ENCODE measurements at regions not wholly inside any gene's neighbourhood (a gene's known extent, or its start where the extent isn't known, plus 50 kb on each side); places are given as distances from the start of the nearest gene placed in this dataset.
"Not testable (repeated sequence)": the region's sequence is repeated elsewhere in the genome, so short reads cannot be mapped to it uniquely, and the experiment has no call there.

DNA sequence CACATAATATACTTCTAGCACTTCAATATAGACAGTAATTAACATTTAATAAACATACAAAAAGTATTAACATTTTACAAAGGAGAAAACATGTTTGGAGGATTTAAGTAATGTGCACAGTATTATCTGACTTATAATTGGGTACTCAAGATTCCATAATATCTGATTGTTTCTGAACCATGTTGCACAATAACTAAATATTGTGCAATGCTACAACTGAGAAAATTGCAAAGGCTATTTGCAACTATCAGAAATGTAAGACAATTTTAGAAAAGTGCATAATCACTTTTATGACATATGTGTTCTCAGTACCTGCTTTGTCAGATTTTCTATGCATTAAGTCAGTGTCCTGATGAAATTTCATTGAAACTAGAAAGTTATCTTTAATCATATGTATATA lies 934.6 kb downstream of the SOCS6 start:
- TF ChIP-seq, protein P1, sequence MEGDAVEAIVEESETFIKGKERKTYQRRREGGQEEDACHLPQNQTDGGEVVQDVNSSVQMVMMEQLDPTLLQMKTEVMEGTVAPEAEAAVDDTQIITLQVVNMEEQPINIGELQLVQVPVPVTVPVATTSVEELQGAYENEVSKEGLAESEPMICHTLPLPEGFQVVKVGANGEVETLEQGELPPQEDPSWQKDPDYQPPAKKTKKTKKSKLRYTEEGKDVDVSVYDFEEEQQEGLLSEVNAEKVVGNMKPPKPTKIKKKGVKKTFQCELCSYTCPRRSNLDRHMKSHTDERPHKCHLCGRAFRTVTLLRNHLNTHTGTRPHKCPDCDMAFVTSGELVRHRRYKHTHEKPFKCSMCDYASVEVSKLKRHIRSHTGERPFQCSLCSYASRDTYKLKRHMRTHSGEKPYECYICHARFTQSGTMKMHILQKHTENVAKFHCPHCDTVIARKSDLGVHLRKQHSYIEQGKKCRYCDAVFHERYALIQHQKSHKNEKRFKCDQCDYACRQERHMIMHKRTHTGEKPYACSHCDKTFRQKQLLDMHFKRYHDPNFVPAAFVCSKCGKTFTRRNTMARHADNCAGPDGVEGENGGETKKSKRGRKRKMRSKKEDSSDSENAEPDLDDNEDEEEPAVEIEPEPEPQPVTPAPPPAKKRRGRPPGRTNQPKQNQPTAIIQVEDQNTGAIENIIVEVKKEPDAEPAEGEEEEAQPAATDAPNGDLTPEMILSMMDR (IDR thresholded peaks at IDR 0.05; ENCODE audit: insufficient read depth, low read depth, low read length), result no peak
- no peak for DNase-seq (ENCODE audit: low read depth)
- H3K4me3 ChIP-seq (ENCODE audit: low read depth, low read length), result no peak overlapping the region

DNA sequence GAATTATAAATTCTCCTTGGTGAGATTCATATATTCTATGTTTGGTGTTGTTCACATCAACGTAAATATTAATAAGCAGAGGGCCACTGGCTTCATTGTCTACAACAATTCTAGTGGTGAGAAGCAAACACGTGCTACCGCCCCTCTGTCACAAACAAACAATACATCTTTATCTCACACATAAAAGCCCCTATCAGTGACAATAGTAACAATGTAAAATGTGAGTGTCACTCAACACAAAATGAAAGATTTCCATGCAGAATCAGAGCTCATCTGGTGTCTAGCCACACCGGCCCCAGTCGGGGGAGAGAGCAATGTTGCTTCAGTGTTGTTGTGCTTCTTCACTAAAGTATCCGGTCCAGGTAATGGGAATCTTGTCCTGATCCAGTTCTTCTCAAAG lies 932.6 kb downstream of the SOCS6 start:
- no peak overlapping the region for H3K4me3 ChIP-seq (ENCODE audit: low read depth, low read length)
- no peak for DNase-seq (ENCODE audit: low read depth)
- TF ChIP-seq, protein P1 (IDR thresholded peaks at IDR 0.05; ENCODE audit: insufficient read depth, low read depth, low read length), result no peak

DNA sequence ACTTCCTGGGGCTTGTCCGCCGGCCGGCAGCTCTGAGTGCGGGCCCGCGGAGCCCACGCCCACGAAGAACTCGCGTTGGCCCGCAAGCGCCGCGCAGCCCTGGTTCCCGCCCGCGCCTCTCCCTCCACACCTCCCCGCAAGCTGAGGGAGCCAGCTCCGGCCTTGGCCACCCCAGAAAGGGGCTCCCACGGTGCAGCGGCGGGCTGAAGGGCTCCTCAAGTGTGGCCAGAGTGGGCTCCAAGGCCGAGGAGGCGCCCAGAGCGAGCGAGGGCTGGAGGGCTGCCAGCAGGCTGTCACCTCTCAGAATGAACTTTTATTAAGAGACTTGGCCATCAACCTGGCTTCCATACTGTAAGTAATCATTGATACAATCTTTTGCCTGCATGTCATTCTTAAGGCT lies 923.9 kb downstream of the SOCS6 start:
- not testable (repeated sequence) for H3K4me3 ChIP-seq (ENCODE audit: low read depth, low read length); DNase-seq (ENCODE audit: low read depth)

DNA sequence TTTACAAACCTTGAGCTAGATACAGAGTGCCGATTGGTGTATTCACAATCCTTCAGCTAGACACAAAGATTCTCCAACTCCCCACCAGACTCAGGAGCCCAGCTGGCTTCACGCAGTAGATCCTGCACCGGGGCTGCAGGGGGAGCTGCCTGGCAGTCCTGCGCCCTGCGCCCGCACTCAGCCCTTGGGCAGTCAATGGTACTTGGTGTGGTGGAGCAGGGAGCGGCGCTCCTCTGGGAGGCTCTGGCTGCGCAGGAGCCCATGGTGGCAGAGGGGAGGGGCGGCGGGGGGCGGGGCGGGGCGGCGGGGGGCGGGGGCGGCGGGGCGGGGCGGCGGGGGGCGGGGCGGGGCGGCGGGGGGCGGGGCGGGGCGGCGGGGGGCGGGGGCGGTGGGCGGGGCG lies 923.4 kb downstream of the SOCS6 start:
- no peak overlapping the region for H3K4me3 ChIP-seq (ENCODE audit: low read depth, low read length)
- DNase-seq (ENCODE audit: low read depth), result no peak
- TF ChIP-seq, protein P1 (IDR thresholded peaks at IDR 0.05; ENCODE audit: insufficient read depth, low read depth, low read length), result no peak

DNA sequence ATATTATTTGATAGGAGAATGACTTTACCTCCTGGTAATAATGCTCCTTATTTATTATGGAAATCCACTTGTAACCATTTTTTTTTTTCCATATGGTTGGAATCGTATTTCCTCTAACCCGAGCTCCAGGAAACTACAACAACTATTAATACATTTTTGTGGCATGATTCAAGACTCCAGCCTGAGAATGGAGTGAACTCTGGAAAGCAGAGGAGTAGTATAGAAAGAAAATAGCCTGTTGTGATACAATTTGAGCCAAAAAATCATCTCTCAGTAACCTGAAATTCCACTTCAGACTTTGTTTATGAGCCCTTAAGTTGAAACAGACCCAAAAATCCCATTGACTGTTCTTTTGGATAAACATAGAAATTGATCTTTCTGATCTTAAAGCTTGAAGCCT lies 921.1 kb downstream of the SOCS6 start:
- H3K4me3 ChIP-seq (ENCODE audit: low read depth, low read length), result no peak overlapping the region
- TF ChIP-seq, protein P1 (IDR thresholded peaks at IDR 0.05; ENCODE audit: insufficient read depth, low read depth, low read length), result no peak
- no peak for DNase-seq (ENCODE audit: low read depth)

DNA sequence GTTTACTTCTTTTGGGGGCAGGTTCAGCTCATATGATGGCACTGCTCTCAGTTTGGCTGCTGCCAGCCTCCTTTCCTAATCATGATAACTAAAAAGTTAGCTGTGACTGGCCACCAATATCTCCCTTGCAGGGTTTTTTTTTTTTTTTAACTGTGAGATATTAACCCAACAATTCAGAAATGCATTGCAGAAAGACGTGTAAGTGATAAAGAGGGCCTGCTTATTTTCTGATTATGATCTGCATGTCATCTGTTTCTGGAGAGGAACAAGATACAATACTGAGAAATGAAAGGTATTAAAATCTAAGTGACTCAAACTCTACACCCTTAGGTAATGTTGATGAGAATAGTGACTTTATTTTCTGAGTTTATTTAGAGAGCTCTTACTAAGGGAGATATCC lies 905.6 kb downstream of the SOCS6 start:
- TF ChIP-seq, protein P1 (IDR thresholded peaks at IDR 0.05; ENCODE audit: insufficient read depth, low read depth, low read length), result no peak
- no peak overlapping the region for H3K4me3 ChIP-seq (ENCODE audit: low read depth, low read length)
- DNase-seq (ENCODE audit: low read depth), result no peak

DNA sequence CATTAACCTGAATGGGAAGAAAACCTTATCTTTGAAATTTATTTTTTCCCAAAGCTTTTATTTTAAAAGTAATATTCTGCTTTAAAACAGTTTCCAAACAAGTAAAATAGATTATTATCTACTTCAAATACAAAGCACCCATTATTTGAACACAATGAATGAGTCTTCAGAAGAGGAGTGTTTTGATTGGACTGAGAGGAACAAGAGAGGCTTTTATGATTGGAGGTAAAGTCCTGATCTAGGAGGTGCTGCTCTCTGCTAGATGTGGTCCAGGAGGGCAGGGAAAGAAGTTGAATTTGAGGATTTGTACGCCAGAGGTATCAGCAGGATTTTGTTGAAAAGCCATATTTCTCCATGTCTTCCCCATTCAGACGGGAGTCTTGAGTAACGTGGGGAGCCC lies 900.7 kb downstream of the SOCS6 start:
- no peak for DNase-seq (ENCODE audit: low read depth)
- H3K4me3 ChIP-seq (ENCODE audit: low read depth, low read length), result no peak overlapping the region
- TF ChIP-seq, protein P1 (IDR thresholded peaks at IDR 0.05; ENCODE audit: insufficient read depth, low read depth, low read length), result no peak

Data from fibroblast of villous mesenchyme (primary cell).